SK-N-SH (cell line): ENCODE measurements at regions not wholly inside any gene's neighbourhood (a gene's known extent, or its start where the extent isn't known, plus 50 kb on each side); places are given as distances from the start of the nearest gene placed in this dataset.

Experiments used
- CTCF ChIA-PET: fragments of 300-600, 350-600 bp; formaldehyde crosslinking; extraction: SDS; loops from one replicate; lab custom pipeline; 2021; lab: Yijun Ruan, JAX
- POLR2A ChIA-PET: fragments of 350-600 bp; sonication (Branson Sonifier 250); formaldehyde crosslinking; extraction: SDS; loops from one replicate; lab custom pipeline; 2020; ENCODE audit warnings: antibody characterized with exemption, inconsistent platforms; lab: Yijun Ruan, JAX
- DNase-seq: peaks from one replicate; pipeline ENCODE4 v3.0.0; 2012
- H2AFZ ChIP-seq: fragments of 200-600 bp; sonication (generic); 2 replicates; pipeline ENCODE4 v1.8.1; 2016; ENCODE audit warnings: antibody characterized with exemption, mild to moderate bottlenecking, low read depth
- H3F3A ChIP-seq: fragments of 200-600 bp; sonication (generic); replicated peaks from 2 replicates; pipeline ENCODE3; 2016; ENCODE audit warnings: antibody characterized with exemption, mild to moderate bottlenecking; ENCODE audit not compliant: insufficient read depth
- H3K27ac ChIP-seq, 2 experiments: fragments of 200-500 bp in 1 of 2; fragments of 200-600 bp in 1 of 2; sonication (Bioruptor generic) in 1 of 2; sonication (generic), shearing (Covaris generic) in 1 of 2; 2 replicates each; pipeline versions ENCODE4 v1.5.1 to v1.6.1; 2014 to 2016; ENCODE audit warnings: low read depth in 2 of 2, inconsistent platforms in 1 of 2, low read length in 1 of 2, mild to moderate bottlenecking in 1 of 2, mixed read lengths in 1 of 2
- H3K27me3 ChIP-seq: fragments of 200-600 bp; sonication (generic), shearing (Covaris generic); 2 replicates; pipeline ENCODE4 v1.6.1; 2016; ENCODE audit warnings: mixed run types; ENCODE audit not compliant: insufficient read depth
- H3K36me3 ChIP-seq, 2 experiments: fragments of 200-500 bp in 1 of 2; fragments of 200-600 bp in 1 of 2; sonication (Bioruptor generic) in 1 of 2; sonication (generic) in 1 of 2; replicated peaks in 1 of 2; 2 replicates each; pipeline versions ENCODE3 to v1.5.1; 2014 to 2016; ENCODE audit warnings: low read length in 1 of 2, mild to moderate bottlenecking in 1 of 2; ENCODE audit not compliant: insufficient read depth in 2 of 2, control insufficient read depth in 1 of 2
- H3K4me1 ChIP-seq, 2 experiments: fragments of 200-500 bp in 1 of 2; fragments of 200-600 bp in 1 of 2; sonication (Bioruptor generic) in 1 of 2; sonication (generic), shearing (Covaris generic) in 1 of 2; 2 replicates each; pipeline versions ENCODE4 v1.5.1 to v1.6.1; 2014 to 2016; ENCODE audit warnings: low read depth in 1 of 2, low read length in 1 of 2, mixed run types in 1 of 2; ENCODE audit not compliant: insufficient read depth in 2 of 2, control insufficient read depth in 1 of 2
- H3K4me2 ChIP-seq: fragments of 200-600 bp; sonication (generic), shearing (Covaris generic); 2 replicates; pipeline ENCODE4 v1.6.1; 2017; ENCODE audit warnings: mixed run types
- H3K4me3 ChIP-seq, 2 experiments: fragments of 200-500 bp in 1 of 2; fragments of 200-600 bp in 1 of 2; sonication (Bioruptor generic) in 1 of 2; sonication (generic), shearing (Covaris generic) in 1 of 2; 2 replicates each; pipeline versions ENCODE4 v1.5.1 to v1.8.1; 2014 to 2016; ENCODE audit warnings: low read depth in 2 of 2, inconsistent platforms in 1 of 2, low read length in 1 of 2, mild to moderate bottlenecking in 1 of 2, mixed read lengths in 1 of 2, moderate library complexity in 1 of 2
- H3K79me2 ChIP-seq: fragments of 200-600 bp; sonication (generic); 2 replicates; pipeline ENCODE4 v1.8.1; 2017; ENCODE audit warnings: mild to moderate bottlenecking; ENCODE audit not compliant: insufficient read depth
- H3K9ac ChIP-seq: fragments of 200-600 bp; sonication (generic); 2 replicates; pipeline ENCODE4 v1.6.1; 2017; ENCODE audit warnings: mixed run types
- H3K9me2 ChIP-seq: fragments of 200-600 bp; sonication (generic); 2 replicates; pipeline ENCODE4 v1.6.1; 2017; ENCODE audit warnings: mixed run types
- H3K9me3 ChIP-seq: fragments of 200-600 bp; sonication (generic); 2 replicates; pipeline ENCODE4 v1.6.1; 2017; ENCODE audit warnings: mixed run types, mild to moderate bottlenecking, moderate library complexity
- H4K20me1 ChIP-seq: fragments of 200-600 bp; sonication (generic); 2 replicates; pipeline ENCODE4 v1.6.1; 2017; ENCODE audit warnings: mild to moderate bottlenecking, mixed run types; ENCODE audit not compliant: insufficient read depth
- CHD2 ChIP-seq: fragments of 150-350 bp; IDR thresholded peaks from 2 replicates; pipeline ENCODE4 v1.6.1; 2018; ENCODE audit warnings: low read length; ENCODE audit not compliant: partially characterized antibody
- ELF1 ChIP-seq: IDR thresholded peaks from 2 replicates; pipeline ENCODE4 v1.4.0; 2012
- EZH2phosphoT487 ChIP-seq: fragments of 200-600 bp; sonication (generic); IDR thresholded peaks from 2 replicates; pipeline ENCODE4 v1.6.1; 2017; ENCODE audit warnings: low read depth, mixed run types, mild to moderate bottlenecking, antibody characterized with exemption, moderate library complexity, borderline replicate concordance
- FOSL2 ChIP-seq: IDR thresholded peaks from 2 replicates; pipeline ENCODE4 v1.4.0; 2012; ENCODE audit warnings: low read depth, mild to moderate bottlenecking, moderate library complexity, borderline replicate concordance
- FOXM1 ChIP-seq: IDR thresholded peaks from 2 replicates; pipeline ENCODE4 v1.4.0; 2012; ENCODE audit warnings: low read depth, mild to moderate bottlenecking
- GATA2 ChIP-seq: sonication (generic); formaldehyde crosslinking; IDR thresholded peaks from 2 replicates; pipeline ENCODE4 v1.5.0; 2020; ENCODE audit warnings: mild to moderate bottlenecking, missing genetic modification reagents
- MEF2A ChIP-seq: IDR thresholded peaks from 2 replicates; pipeline ENCODE4 v1.4.0; 2012; ENCODE audit warnings: low read depth, borderline replicate concordance
- NFIC ChIP-seq: IDR thresholded peaks from 2 replicates; pipeline ENCODE4 v1.4.0; 2012; ENCODE audit warnings: borderline replicate concordance
- NRF1 ChIP-seq: IDR thresholded peaks from 2 replicates; pipeline ENCODE4 v1.6.1; 2012; ENCODE audit warnings: low read depth, mild to moderate bottlenecking, low read length
- POLR2AphosphoS5 ChIP-seq: IDR thresholded peaks from 2 replicates; pipeline ENCODE4 v1.6.1; 2012; ENCODE audit warnings: low read depth, low read length
- RCOR1 ChIP-seq: fragments of 150-350 bp; IDR thresholded peaks from 2 replicates; pipeline ENCODE4 v1.6.1; 2017; ENCODE audit warnings: antibody characterized with exemption, low read length
- RFX5 ChIP-seq: IDR thresholded peaks from 2 replicates; pipeline ENCODE4 v1.6.1; 2012; ENCODE audit warnings: mild to moderate bottlenecking, improper control_type of control experiment, low read length
- RXRA ChIP-seq: IDR thresholded peaks from 2 replicates; pipeline ENCODE4 v1.4.0; 2012; ENCODE audit warnings: low read depth, mild to moderate bottlenecking, borderline replicate concordance
- SIN3A ChIP-seq: IDR thresholded peaks from 2 replicates; pipeline ENCODE4 v1.6.1; 2012; ENCODE audit warnings: low read depth, mild to moderate bottlenecking, low read length, moderate library complexity, borderline replicate concordance
- SMC3 ChIP-seq: IDR thresholded peaks from 2 replicates; pipeline ENCODE4 v1.6.1; 2012; ENCODE audit warnings: low read depth, low read length, improper control_type of control experiment
- TAF1 ChIP-seq: IDR thresholded peaks from 2 replicates; pipeline ENCODE4 v1.6.1; 2012; ENCODE audit warnings: low read depth, mild to moderate bottlenecking, low read length, moderate library complexity, borderline replicate concordance
- TCF12 ChIP-seq: IDR thresholded peaks from 2 replicates; pipeline ENCODE4 v1.4.0; 2012
- YY1 ChIP-seq: IDR thresholded peaks from 2 replicates; pipeline ENCODE4 v1.4.0; 2012; ENCODE audit warnings: low read depth, mild to moderate bottlenecking
- WGBS: methylation state at CpG from one replicate; pipeline ENCODE4 v1.1.6; 2017; ENCODE audit warnings: low lambda C conversion rate; 5-methylcytosine and 5-hydroxymethylcytosine counted together
- TF ChIP-seq, protein P1 (sequence below): fragments of 200-600 bp; sonication (generic); IDR thresholded peaks from 2 replicates; pipeline ENCODE4 v1.6.1; 2017; ENCODE audit warnings: antibody characterized with exemption, mild to moderate bottlenecking, moderate library complexity
- TF ChIP-seq, protein P2 (sequence below): IDR thresholded peaks from 2 replicates; pipeline ENCODE4; 2012
- TF ChIP-seq, protein P3 (sequence below): fragments of 150-350 bp; IDR thresholded peaks from 2 replicates; pipeline ENCODE4 v1.6.1; 2016; ENCODE audit warnings: mild to moderate bottlenecking, low read depth, low read length
- TF ChIP-seq, protein P4 (sequence below): IDR thresholded peaks from 2 replicates; pipeline ENCODE4 v1.4.0; 2012; ENCODE audit warnings: low read depth

DNA sequence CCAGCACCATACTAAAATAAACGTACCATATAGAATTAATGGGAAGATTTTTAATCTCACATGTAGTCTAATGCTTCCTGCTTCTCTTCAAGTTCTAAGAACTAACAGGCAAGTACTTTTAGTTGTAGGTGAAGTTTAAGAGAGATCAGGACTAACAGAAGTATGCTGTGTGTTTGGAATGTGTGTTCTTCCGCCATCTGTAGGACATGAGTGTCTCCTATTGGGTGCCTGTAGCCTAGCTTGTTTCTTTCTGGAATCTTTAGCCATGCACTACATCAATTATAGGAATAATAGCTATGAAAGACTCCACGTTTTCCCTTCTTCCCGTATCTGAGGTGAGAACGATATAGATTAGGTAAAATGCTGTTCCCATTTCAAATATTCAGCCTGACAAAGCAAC, 140.2 kb upstream of the AHR start:
- no peak overlapping the region for H3K4me2 ChIP-seq
- 6% methylated on average over 5 of the region's 5 CpGs for WGBS
- peaks cover 10% of the 10 kb centered on the region for H3K27me3 ChIP-seq
- H3K27ac ChIP-seq: no peak overlapping the region
- ChIA-PET CTCF (interaction anchor here (0.9 kb wide), 1 partner anchor 23 kb away, joined by 3 read pairs; no protein-coding TSS in a partner anchor), POLR2A (no interaction called here)
- DNase-seq: no peak
- peaks cover 4% of the 10 kb centered on the region; the same call in 1 of the 2 replicates for H3K9me2 ChIP-seq
- H3K9me3 ChIP-seq: no peaks in the 10 kb centered on the region
- H3K4me1 ChIP-seq: no peaks in the 10 kb centered on the region
- no peaks in the 10 kb centered on the region for H3K36me3 ChIP-seq
- no peaks in the 10 kb centered on the region for H3K79me2 ChIP-seq
- TF ChIP-seq, protein P1, sequence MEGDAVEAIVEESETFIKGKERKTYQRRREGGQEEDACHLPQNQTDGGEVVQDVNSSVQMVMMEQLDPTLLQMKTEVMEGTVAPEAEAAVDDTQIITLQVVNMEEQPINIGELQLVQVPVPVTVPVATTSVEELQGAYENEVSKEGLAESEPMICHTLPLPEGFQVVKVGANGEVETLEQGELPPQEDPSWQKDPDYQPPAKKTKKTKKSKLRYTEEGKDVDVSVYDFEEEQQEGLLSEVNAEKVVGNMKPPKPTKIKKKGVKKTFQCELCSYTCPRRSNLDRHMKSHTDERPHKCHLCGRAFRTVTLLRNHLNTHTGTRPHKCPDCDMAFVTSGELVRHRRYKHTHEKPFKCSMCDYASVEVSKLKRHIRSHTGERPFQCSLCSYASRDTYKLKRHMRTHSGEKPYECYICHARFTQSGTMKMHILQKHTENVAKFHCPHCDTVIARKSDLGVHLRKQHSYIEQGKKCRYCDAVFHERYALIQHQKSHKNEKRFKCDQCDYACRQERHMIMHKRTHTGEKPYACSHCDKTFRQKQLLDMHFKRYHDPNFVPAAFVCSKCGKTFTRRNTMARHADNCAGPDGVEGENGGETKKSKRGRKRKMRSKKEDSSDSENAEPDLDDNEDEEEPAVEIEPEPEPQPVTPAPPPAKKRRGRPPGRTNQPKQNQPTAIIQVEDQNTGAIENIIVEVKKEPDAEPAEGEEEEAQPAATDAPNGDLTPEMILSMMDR: peak; percentile 25; the same call in 1 of the 2 replicates
- no peak for TF ChIP-seq ELF1
- TF ChIP-seq NRF1: no peak
- no peak for TF ChIP-seq RFX5
- TF ChIP-seq SIN3A: no peak
- no peak for TF ChIP-seq SMC3
- no peak for TF ChIP-seq RXRA
- no peak for TF ChIP-seq YY1
- no peaks in the 10 kb centered on the region for H3F3A ChIP-seq
- no peaks in the 10 kb centered on the region for H4K20me1 ChIP-seq
- no peak overlapping the region for H2AFZ ChIP-seq
- no peak overlapping the region for H3K4me3 ChIP-seq
- no peak overlapping the region for H3K9ac ChIP-seq

DNA sequence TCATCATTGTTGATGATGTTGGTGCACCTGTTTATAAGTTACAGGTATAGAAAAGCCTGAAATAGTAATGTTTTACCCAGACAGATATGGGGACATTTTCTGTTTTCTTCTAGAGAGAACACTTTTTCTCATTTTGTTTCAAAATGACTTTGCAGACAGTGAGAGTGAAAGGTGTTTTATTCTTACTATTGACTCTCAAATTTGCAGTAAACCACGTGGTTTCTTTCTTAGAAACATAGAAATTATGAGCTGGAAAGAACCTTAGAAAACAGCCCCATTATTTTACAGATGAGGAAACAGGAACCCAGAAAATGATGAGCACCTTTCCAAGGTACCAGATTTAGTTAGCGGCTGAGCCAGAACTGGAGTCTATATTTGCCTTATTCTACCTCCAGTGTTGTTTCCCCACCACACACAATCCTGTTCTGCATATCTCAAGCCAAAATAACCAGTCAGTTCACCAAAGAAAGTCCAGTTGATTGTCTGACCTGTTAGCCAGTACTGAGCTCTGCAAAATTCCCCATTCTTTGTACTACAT, 138.9 kb upstream of the AHR start:
- Histone ChIP-seq H4K20me1 (no peaks in the 10 kb centered on the region), H2AFZ (no peak overlapping the region), H3K79me2 (no peaks in the 10 kb centered on the region), H3K4me3 (no peak overlapping the region), H3K9me3 (no peaks in the 10 kb centered on the region), H3K4me1 (no peaks in the 10 kb centered on the region), H3K27ac (no peak overlapping the region), H3K9ac (no peak overlapping the region), H3K4me2 (no peak overlapping the region), H3K27me3 (peaks cover 10% of the 10 kb centered on the region), H3F3A (no peaks in the 10 kb centered on the region), H3K9me2 (peaks cover 4% of the 10 kb centered on the region; the same call in 1 of the 2 replicates), H3K36me3 (no peaks in the 10 kb centered on the region)
- DNase-seq: no peak
- POLR2A ChIA-PET: no interaction called here
- 20% methylated on average over 2 of the region's 2 CpGs for WGBS
- TF ChIP-seq RFX5: no peak
- TF ChIP-seq EZH2phosphoT487: no peak
- no peak for TF ChIP-seq SIN3A
- TF ChIP-seq MEF2A: no peak
- TF ChIP-seq GATA2 (CRISPR knock-in tag): no peak
- no peak for TF ChIP-seq FOSL2
- no peak for TF ChIP-seq TAF1
- TF ChIP-seq, protein P2, sequence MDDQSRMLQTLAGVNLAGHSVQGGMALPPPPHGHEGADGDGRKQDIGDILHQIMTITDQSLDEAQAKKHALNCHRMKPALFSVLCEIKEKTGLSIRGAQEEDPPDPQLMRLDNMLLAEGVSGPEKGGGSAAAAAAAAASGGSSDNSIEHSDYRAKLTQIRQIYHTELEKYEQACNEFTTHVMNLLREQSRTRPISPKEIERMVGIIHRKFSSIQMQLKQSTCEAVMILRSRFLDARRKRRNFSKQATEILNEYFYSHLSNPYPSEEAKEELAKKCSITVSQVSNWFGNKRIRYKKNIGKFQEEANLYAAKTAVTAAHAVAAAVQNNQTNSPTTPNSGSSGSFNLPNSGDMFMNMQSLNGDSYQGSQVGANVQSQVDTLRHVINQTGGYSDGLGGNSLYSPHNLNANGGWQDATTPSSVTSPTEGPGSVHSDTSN: no peak
- TF ChIP-seq, protein P3, sequence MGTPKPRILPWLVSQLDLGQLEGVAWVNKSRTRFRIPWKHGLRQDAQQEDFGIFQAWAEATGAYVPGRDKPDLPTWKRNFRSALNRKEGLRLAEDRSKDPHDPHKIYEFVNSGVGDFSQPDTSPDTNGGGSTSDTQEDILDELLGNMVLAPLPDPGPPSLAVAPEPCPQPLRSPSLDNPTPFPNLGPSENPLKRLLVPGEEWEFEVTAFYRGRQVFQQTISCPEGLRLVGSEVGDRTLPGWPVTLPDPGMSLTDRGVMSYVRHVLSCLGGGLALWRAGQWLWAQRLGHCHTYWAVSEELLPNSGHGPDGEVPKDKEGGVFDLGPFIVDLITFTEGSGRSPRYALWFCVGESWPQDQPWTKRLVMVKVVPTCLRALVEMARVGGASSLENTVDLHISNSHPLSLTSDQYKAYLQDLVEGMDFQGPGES: no peak
- no peak for TF ChIP-seq ELF1
- TF ChIP-seq TCF12: no peak
- TF ChIP-seq, protein P4, sequence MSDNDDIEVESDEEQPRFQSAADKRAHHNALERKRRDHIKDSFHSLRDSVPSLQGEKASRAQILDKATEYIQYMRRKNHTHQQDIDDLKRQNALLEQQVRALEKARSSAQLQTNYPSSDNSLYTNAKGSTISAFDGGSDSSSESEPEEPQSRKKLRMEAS: no peak
- no peak for TF ChIP-seq NRF1
- no peak for TF ChIP-seq FOXM1
- no peak for TF ChIP-seq CHD2
- TF ChIP-seq RCOR1: no peak
- no peak for TF ChIP-seq POLR2AphosphoS5
- no peak for TF ChIP-seq RXRA
- no peak for TF ChIP-seq YY1
- no peak for TF ChIP-seq NFIC
- CTCF ChIA-PET: no interaction called here
